Neuronal stem cell (in vitro differentiated cells): ENCODE measurements at regions not wholly inside any gene's neighbourhood (a gene's known extent, or its start where the extent isn't known, plus 50 kb on each side); places are given as distances from the start of the nearest gene placed in this dataset.

Source experiments
- DNase-seq: peaks from one replicate; pipeline ENCODE4 v3.0.0-alpha.2; 2013; ENCODE audit warnings: low spot score
- H2AFZ ChIP-seq: one replicate; pipeline ENCODE4 v1.6.1; 2013; ENCODE audit warnings: mild to moderate bottlenecking, low read length, inconsistent platforms
- H2AK5ac ChIP-seq: 2 replicates; pipeline ENCODE4 v1.6.1; 2013; ENCODE audit warnings: low read depth, mild to moderate bottlenecking, inconsistent platforms, low read length, moderate library complexity, mixed read lengths
- H2BK120ac ChIP-seq: 2 replicates; pipeline ENCODE4 v1.6.1; 2013; ENCODE audit warnings: low read depth, mild to moderate bottlenecking, inconsistent platforms, low read length, moderate library complexity, mixed read lengths
- H2BK12ac ChIP-seq: one replicate; pipeline ENCODE4 v1.6.1; 2013; ENCODE audit warnings: low read length, inconsistent platforms
- H2BK15ac ChIP-seq: 2 replicates; pipeline ENCODE4 v1.6.1; 2013; ENCODE audit warnings: mild to moderate bottlenecking, low read length, inconsistent platforms, mixed read lengths
- H2BK5ac ChIP-seq: one replicate; pipeline ENCODE4 v1.6.1; 2013; ENCODE audit warnings: inconsistent platforms, mild to moderate bottlenecking, low read length, moderate library complexity
- H3K14ac ChIP-seq: one replicate; pipeline ENCODE4 v1.6.1; 2013; ENCODE audit warnings: low read length, inconsistent platforms
- H3K18ac ChIP-seq: 2 replicates; pipeline ENCODE4 v1.6.1; 2013; ENCODE audit warnings: low read length, inconsistent platforms
- H3K23ac ChIP-seq: 2 replicates; pipeline ENCODE4 v1.6.1; 2013; ENCODE audit warnings: low read depth, mild to moderate bottlenecking, mixed read lengths, low read length, inconsistent platforms; ENCODE audit not compliant: poor library complexity
- H3K27ac ChIP-seq: replicated peaks from 3 replicates; pipeline ENCODE4 v1.5.1; 2013; ENCODE audit warnings: low read length, inconsistent platforms
- H3K27me3 ChIP-seq, 3 experiments: 2 replicates each; pipeline ENCODE4 v1.6.1; 2013; ENCODE audit warnings: low read length in 3 of 3, mild to moderate bottlenecking in 2 of 3, inconsistent platforms in 1 of 3, low read depth in 1 of 3, mixed read lengths in 1 of 3, moderate library complexity in 1 of 3; ENCODE audit not compliant: control insufficient read depth in 3 of 3, insufficient read depth in 3 of 3
- H3K36me3 ChIP-seq, 2 donors: replicated peaks in 1 of 2; 2 replicates each; pipeline ENCODE4 v1.6.1; 2013; ENCODE audit warnings: low read length in 2 of 2; ENCODE audit not compliant: control insufficient read depth in 2 of 2, insufficient read depth in 2 of 2
- H3K4ac ChIP-seq: 2 replicates; pipeline ENCODE4 v1.6.1; 2013; ENCODE audit warnings: inconsistent platforms, mild to moderate bottlenecking, low read length, moderate library complexity
- H3K4me1 ChIP-seq, 2 donors: 1 replicate in 1 of 2; 2 replicates in 1 of 2; pipeline ENCODE4 v1.6.1; 2013; ENCODE audit warnings: low read length in 2 of 2, low read depth in 1 of 2; ENCODE audit not compliant: control insufficient read depth in 2 of 2, insufficient read depth in 1 of 2
- H3K4me2 ChIP-seq: one replicate; pipeline ENCODE4 v1.6.1; 2013; ENCODE audit warnings: mild to moderate bottlenecking, low read length, inconsistent platforms; ENCODE audit not compliant: insufficient read depth, poor library complexity, severe bottlenecking
- H3K4me3 ChIP-seq, 2 donors: 2 replicates each; pipeline ENCODE4 v1.5.1; 2013; ENCODE audit warnings: low read length in 2 of 2, mild to moderate bottlenecking in 2 of 2, inconsistent platforms in 1 of 2, moderate library complexity in 1 of 2
- H3K79me1 ChIP-seq: one replicate; pipeline ENCODE4 v1.6.1; 2013; ENCODE audit warnings: low read depth, mild to moderate bottlenecking, inconsistent platforms, low read length, moderate library complexity
- H3K9ac ChIP-seq: one replicate; pipeline ENCODE4 v1.6.1; 2013; ENCODE audit warnings: mild to moderate bottlenecking, low read depth, low read length, inconsistent platforms; ENCODE audit not compliant: poor library complexity
- H3K9me3 ChIP-seq, 2 donors: replicated peaks in 1 of 2; 2 replicates each; pipeline versions ENCODE3 to v1.6.1; 2013; ENCODE audit warnings: low read length in 2 of 2, mild to moderate bottlenecking in 2 of 2, inconsistent platforms in 1 of 2, low read depth in 1 of 2, mixed read lengths in 1 of 2, moderate library complexity in 1 of 2; ENCODE audit not compliant: control insufficient read depth in 2 of 2, insufficient read depth in 1 of 2
- H4K8ac ChIP-seq: one replicate; pipeline ENCODE4 v1.6.1; 2013; ENCODE audit warnings: low read depth, mild to moderate bottlenecking, inconsistent platforms, low read length, moderate library complexity
- H4K91ac ChIP-seq: one replicate; pipeline ENCODE4 v1.6.1; 2013; ENCODE audit warnings: low read length, low read depth, mild to moderate bottlenecking, inconsistent platforms; ENCODE audit not compliant: poor library complexity
- WGBS, 2 donors: extraction: QIAGEN DNeasy Blood & Tissue Kit; methylation state at CpG; one replicate each; pipeline ENCODE4 v1.1.7; 2013; ENCODE audit warnings: missing lambda C conversion rate in 2 of 2, mixed read lengths in 1 of 2; ENCODE audit not compliant: insufficient read length in 2 of 2, insufficient replicate concordance in 1 of 2; ENCODE audit errors: extremely low coverage in 2 of 2; 5-methylcytosine and 5-hydroxymethylcytosine counted together

- Histone ChIP-seq H3K9ac (no peak overlapping the region), H3K79me1 (no peaks in the 10 kb centered on the region), H2BK15ac (no peak overlapping the region), H3K23ac (no peak overlapping the region), H3K36me3 (no peaks in the 10 kb centered on the region), H2BK12ac (no peak overlapping the region), H2AK5ac (no peak overlapping the region), H4K91ac (no peak overlapping the region), H3K4me1 (peaks cover 0 to 19% of the 10 kb centered on the region in 2 donors), H3K4me2 (no peak overlapping the region), H3K4me3 (no peak overlapping the region), H3K18ac (no peak overlapping the region), H2AFZ (no peak overlapping the region), H3K9me3 (no peaks in the 10 kb centered on the region), H2BK5ac (no peak overlapping the region), H3K27ac (no peak overlapping the region), H3K14ac (no peak overlapping the region), H3K4ac (no peak overlapping the region), H2BK120ac (no peak overlapping the region), H3K27me3 (no peaks in the 10 kb centered on the region), H4K8ac (no peak overlapping the region)
- DNase-seq, result no peak
- no CpG with 5 or more reads among the region's 1 CpG for WGBS, 2 donors
These were observed 152.2 kb upstream of the CDK1 start for GRCh38 chr10:60626037-60626436.

- no peak for DNase-seq
- H3K4me3 ChIP-seq, result no peak overlapping the region
- no peak overlapping the region for H2BK120ac ChIP-seq
- no peak overlapping the region for H3K27ac ChIP-seq
- H3K79me1 ChIP-seq, result no peaks in the 10 kb centered on the region
- no peak overlapping the region for H2AK5ac ChIP-seq
- H3K4ac ChIP-seq, result no peak overlapping the region
- H4K91ac ChIP-seq, result no peak overlapping the region
- no peaks in the 10 kb centered on the region for H3K36me3 ChIP-seq
- H2BK5ac ChIP-seq, result no peak overlapping the region
- H4K8ac ChIP-seq, result no peak overlapping the region
- no peaks in the 10 kb centered on the region for H3K9me3 ChIP-seq
- H3K23ac ChIP-seq, result no peak overlapping the region
- no CpG with 5 or more reads among the region's 1 CpG for WGBS, 2 donors
- peaks cover 0 to under 1% of the 10 kb centered on the region in 2 donors for H3K4me1 ChIP-seq
- H3K27me3 ChIP-seq, result no peaks in the 10 kb centered on the region
- H2AFZ ChIP-seq, result no peak overlapping the region
- no peak overlapping the region for H3K9ac ChIP-seq
- no peak overlapping the region for H3K4me2 ChIP-seq
- no peak overlapping the region for H2BK15ac ChIP-seq
- H3K18ac ChIP-seq, result no peak overlapping the region
- H2BK12ac ChIP-seq, result no peak overlapping the region
- H3K14ac ChIP-seq, result no peak overlapping the region
These were observed 154.7 kb upstream of the CDK1 start for GRCh38 chr10:60623627-60624026.

DNA sequence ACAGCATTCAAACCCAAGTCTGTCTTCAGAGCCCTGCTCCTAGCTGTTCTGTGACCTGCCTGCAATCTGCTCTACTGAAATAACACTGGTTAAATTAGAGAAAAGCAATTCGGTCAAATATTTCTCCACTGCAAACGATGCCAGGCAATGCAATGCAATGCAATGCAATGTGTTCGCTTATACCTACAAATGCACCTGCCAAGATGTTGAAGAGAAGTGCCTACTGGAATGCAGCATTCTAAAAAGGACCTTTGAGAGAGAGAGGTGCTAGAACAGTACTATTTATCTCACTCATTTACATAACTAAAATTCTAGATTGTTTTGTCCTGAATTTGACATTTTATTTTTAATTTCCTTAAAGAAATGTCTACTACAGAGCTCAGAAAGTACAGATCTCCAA, 157.3 kb upstream of the CDK1 start:
- Histone ChIP-seq H2BK120ac (no peak overlapping the region), H3K27ac (no peak overlapping the region), H3K4me3 (no peak overlapping the region), H3K23ac (no peak overlapping the region), H3K18ac (no peak overlapping the region), H3K9me3 (no peaks in the 10 kb centered on the region), H2BK5ac (no peak overlapping the region), H3K27me3 (no peaks in the 10 kb centered on the region), H3K14ac (no peak overlapping the region), H2BK12ac (no peak overlapping the region), H4K8ac (no peak overlapping the region), H3K79me1 (no peaks in the 10 kb centered on the region), H3K36me3 (no peaks in the 10 kb centered on the region), H3K4me2 (no peak overlapping the region), H3K9ac (no peak overlapping the region), H2AK5ac (no peak overlapping the region), H2BK15ac (no peak overlapping the region), H2AFZ (no peak overlapping the region), H4K91ac (no peak overlapping the region), H3K4me1 (no peaks in the 10 kb centered on the region), H3K4ac (no peak overlapping the region)
- no CpG with 5 or more reads among the region's 3 CpGs for WGBS, 2 donors
- no peak for DNase-seq

- H3K27me3 ChIP-seq, result no peaks in the 10 kb centered on the region
- H2BK5ac ChIP-seq, result no peak overlapping the region
- H3K18ac ChIP-seq, result no peak overlapping the region
- no peak overlapping the region for H4K91ac ChIP-seq
- H3K79me1 ChIP-seq, result no peaks in the 10 kb centered on the region
- H3K9ac ChIP-seq, result no peak overlapping the region
- H3K27ac ChIP-seq, result no peak overlapping the region
- H2BK12ac ChIP-seq, result no peak overlapping the region
- H4K8ac ChIP-seq, result no peak overlapping the region
- H2AFZ ChIP-seq, result no peak overlapping the region
- WGBS, 2 donors, result no CpG with 5 or more reads among the region's 1 CpG
- no peak overlapping the region for H3K4me2 ChIP-seq
- DNase-seq, result no peak
- no peaks in the 10 kb centered on the region for H3K36me3 ChIP-seq
- H3K4ac ChIP-seq, result no peak overlapping the region
- no peak overlapping the region for H3K14ac ChIP-seq
- H2BK15ac ChIP-seq, result no peak overlapping the region
- H3K23ac ChIP-seq, result no peak overlapping the region
- H2AK5ac ChIP-seq, result no peak overlapping the region
- H3K9me3 ChIP-seq, result no peaks in the 10 kb centered on the region
- no peaks in the 10 kb centered on the region for H3K4me1 ChIP-seq
- no peak overlapping the region for H2BK120ac ChIP-seq
- H3K4me3 ChIP-seq, result no peak overlapping the region
These were observed 159.4 kb upstream of the CDK1 start for GRCh38 chr10:60618861-60619260.
